GM12864 (cell line): ENCODE measurements at regions not wholly inside any gene's neighbourhood (a gene's known extent, or its start where the extent isn't known, plus 50 kb on each side); places are given as distances from the start of the nearest gene placed in this dataset.

ENCODE experiments used
- DNase-seq: peaks from one replicate; pipeline ENCODE4 v3.0.0-alpha.2; 2011; ENCODE audit warnings: low read depth
- H3K4me3 ChIP-seq: 2 replicates; pipeline ENCODE4 v1.5.1; 2011; ENCODE audit warnings: mild to moderate bottlenecking, low read depth, low read length, control low read depth
- CTCF ChIP-seq: IDR thresholded peaks from 2 replicates; pipeline ENCODE4 v1.5.1; 2011; ENCODE audit warnings: low read depth, mild to moderate bottlenecking, moderate library complexity, low read length, control low read depth, inconsistent platforms; ENCODE audit errors: missing control alignments

DNA sequence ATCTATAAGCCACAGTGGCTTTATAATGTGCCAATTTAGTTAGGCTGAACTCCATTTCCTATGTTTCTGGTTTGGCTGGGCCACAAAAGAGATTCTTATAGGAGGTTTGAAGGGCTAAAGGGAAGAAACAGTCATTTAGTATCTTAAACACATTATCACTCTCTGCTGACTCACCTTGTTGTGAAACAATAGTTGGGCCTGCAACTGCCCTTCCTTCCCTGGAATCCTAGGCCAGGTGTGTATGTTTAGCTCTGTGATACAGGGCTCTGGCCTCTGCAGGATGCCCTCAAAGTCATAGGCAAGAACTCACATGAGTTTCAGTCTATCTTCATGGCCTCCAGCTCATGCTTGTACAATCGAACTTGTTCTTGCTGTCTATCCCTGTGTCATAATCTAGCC is 400.0 kb upstream of the CELF4 start:
- no peak for DNase-seq
- TF ChIP-seq CTCF: no peak
- no peak overlapping the region for H3K4me3 ChIP-seq

DNA sequence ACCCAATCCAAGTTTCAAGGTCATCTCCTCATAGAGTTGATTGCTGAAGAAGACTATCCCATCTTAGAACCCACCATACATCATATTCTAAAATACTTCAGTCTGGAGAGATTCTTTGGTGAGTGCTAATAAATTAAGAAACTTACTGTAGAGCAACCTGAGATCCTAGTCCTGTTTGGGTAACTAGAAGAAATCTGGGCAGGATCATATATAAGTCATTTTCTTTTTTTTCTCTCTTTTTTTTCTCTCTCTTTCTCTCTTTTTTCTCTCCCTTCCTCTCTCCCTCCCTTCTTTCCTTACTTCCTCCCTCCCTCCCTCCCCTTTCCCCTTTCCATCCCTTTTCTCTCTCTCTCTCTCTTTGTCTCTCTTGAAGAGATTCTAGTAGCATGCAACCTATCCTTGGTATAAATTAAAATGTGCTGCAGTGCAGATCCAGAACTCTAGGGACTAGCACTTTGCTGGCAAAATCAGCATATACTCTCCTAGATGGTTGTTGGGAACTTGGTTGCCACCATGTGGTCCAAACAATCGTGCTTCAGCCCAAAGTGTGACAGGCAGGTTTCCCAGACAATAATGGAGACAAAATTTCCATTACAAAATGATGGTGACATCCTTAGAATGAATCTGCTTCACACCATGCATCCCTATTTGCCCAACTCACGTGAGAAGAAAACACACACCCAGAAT is 399.4 kb upstream of the CELF4 start:
- TF ChIP-seq CTCF: no peak
- H3K4me3 ChIP-seq: no peak overlapping the region
- DNase-seq: no peak

DNA sequence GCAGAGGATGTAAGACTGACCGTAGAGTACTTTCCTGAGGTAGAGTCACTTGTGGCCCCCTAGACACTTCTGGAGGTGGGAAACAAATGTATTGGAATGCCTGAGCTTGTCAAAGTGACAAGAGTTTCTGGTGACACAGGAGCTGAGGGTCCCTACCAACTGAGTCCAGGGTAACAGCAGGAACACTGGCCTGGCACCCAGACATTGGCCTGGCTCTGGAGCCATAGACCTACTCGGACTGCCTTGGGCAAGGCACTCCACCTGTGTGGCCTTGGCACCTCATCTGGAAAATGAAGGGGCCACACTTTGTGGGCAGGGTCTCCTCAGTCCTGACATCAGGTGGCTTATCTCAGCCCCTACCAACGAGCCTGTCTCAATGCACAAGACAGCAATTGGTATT is 398.2 kb upstream of the CELF4 start:
- no peak overlapping the region for H3K4me3 ChIP-seq
- no peak for DNase-seq
- no peak for TF ChIP-seq CTCF

- no peak for TF ChIP-seq CTCF
- no peak for DNase-seq
- no peak overlapping the region for H3K4me3 ChIP-seq
Observed at GRCh38 chr18:37962316-37962966, 396.8 kb upstream of the CELF4 start.

DNA sequence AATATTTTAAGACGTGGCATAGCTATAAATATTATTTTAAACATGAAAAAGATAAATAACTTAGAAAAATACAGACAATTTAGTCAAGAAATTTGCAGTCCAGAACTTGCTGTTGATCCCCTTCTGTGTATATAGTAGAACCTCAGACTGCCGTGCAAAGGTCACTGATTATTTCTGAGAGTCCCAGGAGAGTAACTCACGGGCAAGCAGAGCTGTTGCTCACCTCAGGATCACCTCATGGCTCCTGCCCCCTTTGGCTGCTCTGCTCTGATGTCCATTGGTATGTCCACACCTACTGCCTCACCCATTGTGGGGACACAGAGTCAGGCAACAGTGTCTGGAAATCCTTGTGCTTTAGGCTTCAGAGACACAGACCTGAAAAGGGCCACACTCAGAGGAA is 392.9 kb upstream of the CELF4 start:
- H3K4me3 ChIP-seq: no peak overlapping the region
- DNase-seq: no peak
- TF ChIP-seq CTCF: no peak

GRCh38 chr18:37956902-37957301 is 391.3 kb upstream of the CELF4 start:
- no peak overlapping the region for H3K4me3 ChIP-seq
- no peak for TF ChIP-seq CTCF
- DNase-seq: no peak

DNA sequence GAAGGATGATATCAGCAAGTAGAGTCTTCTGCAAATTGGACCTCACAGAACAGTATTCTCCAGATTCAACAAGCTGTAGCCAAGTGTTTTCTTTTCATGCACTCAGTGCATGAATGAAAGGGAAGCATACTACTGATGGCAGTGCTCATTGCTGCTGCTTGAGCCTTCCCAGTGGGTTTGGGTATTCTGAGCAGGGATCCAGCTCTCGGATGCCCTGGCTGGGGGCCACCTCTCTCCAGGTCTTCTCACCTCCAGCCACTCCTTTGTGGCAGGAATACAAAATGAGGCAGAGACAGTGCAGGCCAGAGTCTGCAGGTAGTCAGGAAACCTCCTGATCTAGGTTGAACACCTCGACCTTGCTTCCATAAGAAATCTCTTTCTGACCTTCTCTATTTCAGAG is 390.4 kb upstream of the CELF4 start:
- no peak for TF ChIP-seq CTCF
- H3K4me3 ChIP-seq: no peak overlapping the region
- no peak for DNase-seq
